Mesendoderm (in vitro differentiated cells): ENCODE measurements at regions not wholly inside any gene's neighbourhood (a gene's known extent, or its start where the extent isn't known, plus 50 kb on each side); places are given as distances from the start of the nearest gene placed in this dataset.
"Not testable (repeated sequence)": the region's sequence is repeated elsewhere in the genome, so short reads cannot be mapped to it uniquely, and the experiment has no call there.

Experiments
- DNase-seq: peaks from one replicate; pipeline ENCODE4 v3.0.0; 2013
- H2AK5ac ChIP-seq: 2 replicates; pipeline ENCODE4 v1.6.1; 2013; ENCODE audit warnings: low read length, inconsistent platforms
- H2BK120ac ChIP-seq: 2 replicates; pipeline ENCODE4 v1.6.1; 2013; ENCODE audit warnings: low read depth, mild to moderate bottlenecking, low read length, moderate library complexity, mixed read lengths
- H2BK15ac ChIP-seq: replicated peaks from 2 replicates; pipeline ENCODE4 v1.6.1; 2013; ENCODE audit warnings: low read depth, mild to moderate bottlenecking, moderate library complexity
- H2BK5ac ChIP-seq: 2 replicates; pipeline ENCODE4 v1.6.1; 2013; ENCODE audit warnings: low read length, inconsistent platforms
- H3K18ac ChIP-seq: 2 replicates; pipeline ENCODE4 v1.6.1; 2013; ENCODE audit warnings: mild to moderate bottlenecking, low read length, mixed read lengths
- H3K23ac ChIP-seq: one replicate; pipeline ENCODE4 v1.6.1; 2013; ENCODE audit warnings: low read length
- H3K27ac ChIP-seq: 2 replicates; pipeline ENCODE4 v1.5.1; 2013; ENCODE audit warnings: low read depth, mild to moderate bottlenecking, inconsistent platforms, low read length, moderate library complexity
- H3K27me3 ChIP-seq: 2 replicates; pipeline ENCODE4 v1.6.1; 2013; ENCODE audit warnings: low read length, control low read depth, mild to moderate bottlenecking, inconsistent platforms; ENCODE audit not compliant: insufficient read depth, poor library complexity
- H3K36me3 ChIP-seq: 2 replicates; pipeline ENCODE4 v1.6.1; 2013; ENCODE audit warnings: low read length, inconsistent platforms; ENCODE audit not compliant: control insufficient read depth, insufficient read depth
- H3K4ac ChIP-seq: one replicate; pipeline ENCODE4 v1.6.1; 2013; ENCODE audit warnings: low read depth, mild to moderate bottlenecking, low read length, moderate library complexity
- H3K4me1 ChIP-seq: 2 replicates; pipeline ENCODE4 v1.6.1; 2013; ENCODE audit warnings: low read depth, low read length, inconsistent platforms; ENCODE audit not compliant: control insufficient read depth
- H3K4me2 ChIP-seq: 2 replicates; pipeline ENCODE4 v1.6.1; 2013; ENCODE audit warnings: low read length
- H3K4me3 ChIP-seq: 2 replicates; pipeline ENCODE4 v1.5.1; 2013; ENCODE audit warnings: mild to moderate bottlenecking, low read length
- H3K56ac ChIP-seq: one replicate; pipeline ENCODE4 v1.6.1; 2013; ENCODE audit warnings: low read length
- H3K79me1 ChIP-seq: 2 replicates; pipeline ENCODE4 v1.6.1; 2013; ENCODE audit warnings: low read length, inconsistent platforms
- H3K79me2 ChIP-seq: 2 replicates; pipeline ENCODE4 v1.6.1; 2013; ENCODE audit warnings: mild to moderate bottlenecking, low read length; ENCODE audit not compliant: control insufficient read depth, insufficient read depth
- H3K9ac ChIP-seq: 2 replicates; pipeline ENCODE4 v1.6.1; 2013; ENCODE audit warnings: low read length, inconsistent platforms
- H4K5ac ChIP-seq: one replicate; pipeline ENCODE4 v1.6.1; 2013; ENCODE audit warnings: low read length
- H4K8ac ChIP-seq: one replicate; pipeline ENCODE4 v1.6.1; 2013; ENCODE audit warnings: low read depth, mild to moderate bottlenecking, control low read depth, low read length, moderate library complexity
- WGBS: extraction: QIAGEN DNeasy Blood & Tissue Kit; methylation state at CpG from one replicate; pipeline ENCODE4 v1.1.7; 2013; ENCODE audit warnings: low lambda C conversion rate, missing lambda C conversion rate; ENCODE audit not compliant: insufficient coverage; ENCODE audit errors: extremely low coverage; 5-methylcytosine and 5-hydroxymethylcytosine counted together

DNA sequence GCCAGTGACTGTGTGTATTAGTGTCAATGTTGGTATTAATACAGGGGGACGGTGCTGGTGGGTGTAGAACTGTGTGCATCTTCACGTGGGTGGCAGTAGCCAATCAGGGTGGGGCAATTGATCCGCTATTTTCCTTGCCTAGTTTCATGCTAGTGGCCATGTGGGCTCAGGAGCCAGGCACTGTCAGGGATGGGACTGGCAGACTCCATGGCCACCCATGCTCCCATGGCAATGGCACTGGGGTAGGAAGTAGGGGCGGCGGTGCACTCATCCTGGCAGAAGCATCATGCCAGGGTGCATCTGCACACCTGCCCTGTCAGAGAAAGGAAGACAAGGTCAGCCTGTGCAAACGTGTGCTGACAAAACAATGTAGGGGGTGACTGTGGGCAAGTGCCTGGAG lies 122.1 kb upstream of the MAGEC2 start:
- Histone ChIP-seq H3K79me1 (no peaks in the 10 kb centered on the region), H3K4ac (no peak overlapping the region), H3K36me3 (no peaks in the 10 kb centered on the region), H2BK120ac (no peak overlapping the region), H2BK5ac (no peak overlapping the region), H3K4me1 (no peaks in the 10 kb centered on the region), H3K4me3 (no peak overlapping the region), H4K8ac (no peak overlapping the region), H2AK5ac (no peak overlapping the region), H2BK15ac (no peak overlapping the region), H3K56ac (no peak overlapping the region), H3K27ac (no peak overlapping the region), H3K4me2 (no peak overlapping the region), H3K27me3 (no peaks in the 10 kb centered on the region), H3K18ac (no peak overlapping the region), H3K9ac (no peak overlapping the region), H4K5ac (no peak overlapping the region), H3K23ac (no peak overlapping the region), H3K79me2 (no peaks in the 10 kb centered on the region)
- WGBS: no CpG with 5 or more reads among the region's 6 CpGs
- DNase-seq: no peak

DNA sequence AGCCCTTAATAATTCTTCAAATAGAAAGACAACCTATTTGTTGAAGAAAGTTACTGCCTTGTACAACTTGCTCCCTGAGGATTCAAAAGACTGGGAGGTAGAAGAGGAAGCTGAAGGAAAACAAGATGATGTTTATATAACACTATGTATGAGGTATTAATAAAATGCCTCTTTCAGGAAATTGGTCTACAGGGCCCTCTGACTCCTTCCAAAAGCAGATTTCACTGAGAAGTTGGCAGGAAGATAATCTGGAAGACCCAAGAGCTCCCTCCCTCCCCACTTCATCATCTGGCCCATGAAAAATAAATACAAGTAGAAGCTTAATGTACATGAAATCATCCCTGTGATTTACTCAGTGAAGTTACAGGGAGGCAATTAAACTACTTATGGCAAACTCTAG lies 107.5 kb upstream of the MAGEC2 start:
- H3K27ac ChIP-seq: no peak overlapping the region
- H3K79me1 ChIP-seq: no peaks in the 10 kb centered on the region
- no peaks in the 10 kb centered on the region for H3K79me2 ChIP-seq
- H3K56ac ChIP-seq: no peak overlapping the region
- no peak overlapping the region for H2BK120ac ChIP-seq
- no peaks in the 10 kb centered on the region for H3K27me3 ChIP-seq
- H2BK15ac ChIP-seq: no peak overlapping the region
- H3K4ac ChIP-seq: no peak overlapping the region
- no peak overlapping the region for H2AK5ac ChIP-seq
- DNase-seq: no peak
- no peak overlapping the region for H3K18ac ChIP-seq
- H3K36me3 ChIP-seq: no peaks in the 10 kb centered on the region
- no peak overlapping the region for H3K23ac ChIP-seq
- H3K4me1 ChIP-seq: no peaks in the 10 kb centered on the region
- H4K5ac ChIP-seq: no peak overlapping the region
- H3K4me2 ChIP-seq: no peak overlapping the region
- no peak overlapping the region for H3K4me3 ChIP-seq
- H2BK5ac ChIP-seq: no peak overlapping the region
- no peak overlapping the region for H3K9ac ChIP-seq
- H4K8ac ChIP-seq: no peak overlapping the region

DNA sequence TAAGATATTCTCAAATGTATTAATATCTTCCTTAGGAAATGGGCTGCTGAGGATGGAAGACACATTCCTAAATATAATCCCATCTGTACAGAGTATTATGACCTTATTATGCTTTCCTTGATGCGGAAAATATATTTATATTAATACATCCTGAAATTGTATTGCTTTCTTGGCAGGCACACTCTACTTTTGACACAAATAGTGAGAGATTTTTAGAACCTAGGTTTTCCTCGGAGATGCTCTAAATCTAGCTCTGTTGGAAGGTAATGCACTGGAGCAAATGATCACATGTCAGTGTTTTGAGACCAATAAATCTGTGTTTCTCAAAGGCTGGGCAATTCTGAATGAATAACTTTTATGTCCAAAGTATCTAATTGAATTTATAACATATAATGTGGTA lies 94.3 kb upstream of the MAGEC2 start:
- Histone ChIP-seq H2AK5ac (no peak overlapping the region), H2BK120ac (no peak overlapping the region), H3K56ac (no peak overlapping the region), H3K9ac (no peak overlapping the region), H3K79me1 (no peaks in the 10 kb centered on the region), H3K27ac (no peak overlapping the region), H3K27me3 (no peaks in the 10 kb centered on the region), H3K4me2 (no peak overlapping the region), H2BK15ac (no peak overlapping the region), H3K4me1 (no peaks in the 10 kb centered on the region), H3K36me3 (no peaks in the 10 kb centered on the region), H4K8ac (no peak overlapping the region), H3K23ac (no peak overlapping the region), H3K4me3 (no peak overlapping the region), H4K5ac (no peak overlapping the region), H3K18ac (no peak overlapping the region), H3K4ac (no peak overlapping the region), H3K79me2 (no peaks in the 10 kb centered on the region), H2BK5ac (no peak overlapping the region)
- WGBS: no CpG with 5 or more reads among the region's 2 CpGs
- DNase-seq: no peak

DNA sequence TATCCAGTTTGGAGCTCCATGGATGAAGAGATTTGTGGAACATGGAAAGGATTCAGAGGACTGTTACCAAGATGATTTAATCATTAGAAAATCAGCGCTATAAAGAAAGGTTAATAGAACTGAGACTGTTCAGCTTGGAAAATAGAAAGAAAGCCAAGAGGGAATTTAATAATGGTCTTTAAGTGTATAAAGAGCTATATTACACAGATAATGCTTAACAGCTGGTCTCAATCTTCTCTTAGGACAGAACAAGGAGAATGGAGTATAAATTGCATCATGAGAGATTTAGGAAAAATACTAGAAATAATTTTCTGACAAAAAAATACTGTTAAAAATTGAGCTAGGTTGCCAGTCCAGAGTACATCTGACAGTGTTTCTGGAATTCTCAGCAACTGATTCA lies 91.3 kb upstream of the MAGEC2 start:
- Histone ChIP-seq H3K56ac (no peak overlapping the region), H3K18ac (no peak overlapping the region), H3K9ac (no peak overlapping the region), H2BK15ac (no peak overlapping the region), H3K4ac (no peak overlapping the region), H3K79me2 (no peaks in the 10 kb centered on the region), H3K4me1 (no peaks in the 10 kb centered on the region), H2BK5ac (no peak overlapping the region), H4K8ac (no peak overlapping the region), H3K79me1 (no peaks in the 10 kb centered on the region), H2AK5ac (no peak overlapping the region), H2BK120ac (no peak overlapping the region), H3K4me3 (no peak overlapping the region), H3K36me3 (no peaks in the 10 kb centered on the region), H3K4me2 (no peak overlapping the region), H3K23ac (no peak overlapping the region), H4K5ac (no peak overlapping the region), H3K27ac (no peak overlapping the region), H3K27me3 (no peaks in the 10 kb centered on the region)
- WGBS: no CpG with 5 or more reads among the region's 1 CpG
- no peak for DNase-seq

DNA sequence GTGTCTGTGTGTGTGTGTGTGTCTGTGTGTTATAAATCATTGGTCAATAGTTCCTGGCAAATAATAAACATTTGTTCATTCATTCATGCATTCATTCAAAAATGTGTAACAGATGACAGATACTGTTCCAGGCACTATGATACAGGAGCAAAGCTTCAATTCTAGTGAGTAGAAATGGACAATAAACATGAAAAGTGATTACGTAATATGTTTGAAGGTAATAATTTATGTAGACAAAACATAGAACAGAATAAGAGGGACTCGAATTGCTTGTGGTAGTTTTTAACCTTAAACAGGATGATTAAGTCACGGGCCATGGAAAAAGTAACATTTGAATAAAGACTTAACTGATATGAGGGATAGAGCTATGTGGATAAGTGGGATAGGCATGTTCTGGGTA lies 90.1 kb upstream of the MAGEC2 start:
- Histone ChIP-seq H3K4me3 (no peak overlapping the region), H4K8ac (no peak overlapping the region), H3K4me2 (no peak overlapping the region), H4K5ac (no peak overlapping the region), H2AK5ac (no peak overlapping the region), H3K79me2 (no peaks in the 10 kb centered on the region), H3K4me1 (no peaks in the 10 kb centered on the region), H3K23ac (no peak overlapping the region), H2BK120ac (no peak overlapping the region), H3K36me3 (no peaks in the 10 kb centered on the region), H2BK5ac (no peak overlapping the region), H3K56ac (no peak overlapping the region), H3K79me1 (no peaks in the 10 kb centered on the region), H3K4ac (no peak overlapping the region), H3K27ac (no peak overlapping the region), H3K9ac (no peak overlapping the region), H3K18ac (no peak overlapping the region), H2BK15ac (no peak overlapping the region), H3K27me3 (no peaks in the 10 kb centered on the region)
- WGBS: 100% methylated on average over 2 of the region's 3 CpGs
- no peak for DNase-seq

DNA sequence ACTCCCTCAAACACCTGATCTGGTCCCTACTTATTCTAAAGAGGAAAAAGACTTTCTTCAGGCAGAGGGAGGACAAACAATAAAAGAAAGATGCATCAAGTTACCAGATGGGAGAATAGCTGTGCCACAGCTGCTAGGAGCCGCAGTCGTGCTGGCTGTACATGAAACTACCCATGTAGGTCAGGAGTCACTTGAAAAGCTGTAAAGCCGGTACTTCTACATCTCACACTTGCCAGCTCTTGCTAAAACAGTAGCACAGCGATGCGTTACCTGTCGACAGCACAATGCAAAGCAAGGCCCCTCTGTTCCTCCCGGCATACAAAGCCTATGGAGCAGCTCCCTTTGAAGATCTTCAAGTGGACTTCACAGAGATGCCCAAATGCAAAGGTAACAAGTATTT lies 65.1 kb upstream of the MAGEC2 start:
- not testable (repeated sequence) for H3K9ac ChIP-seq, DNase-seq, H3K27me3 ChIP-seq, H3K36me3 ChIP-seq, H3K79me1 ChIP-seq, H3K4me1 ChIP-seq, H3K27ac ChIP-seq, H3K56ac ChIP-seq, H2BK15ac ChIP-seq, H3K79me2 ChIP-seq, H3K4ac ChIP-seq, H2BK5ac ChIP-seq, H3K4me3 ChIP-seq, H4K5ac ChIP-seq, H2AK5ac ChIP-seq, H3K23ac ChIP-seq, H3K4me2 ChIP-seq, H3K18ac ChIP-seq, H2BK120ac ChIP-seq, H4K8ac ChIP-seq
- WGBS: no CpG with 5 or more reads among the region's 7 CpGs
